ENCODE measurements at regions not wholly inside any gene's neighbourhood (a gene's known extent, or its start where the extent isn't known, plus 50 kb on each side); places are given as distances from the start of the nearest gene placed in this dataset.

- TF ChIP-seq CTCF (conservative IDR thresholded peaks at IDR 0.05 in 1 of 2, IDR thresholded peaks at IDR 0.05 in 1 of 2; ENCODE audit: low read depth in 1 of 2, low read length in 2 of 2) (no peak), EZH2 (IDR thresholded peaks at IDR 0.05; ENCODE audit: low read length, missing control alignments) (no peak)
- H4K20me1 ChIP-seq (ENCODE audit: control insufficient read depth, extremely low read depth, insufficient read depth, low read length), result no peaks in the 10 kb centered on the region
- H2AFZ ChIP-seq (ENCODE audit: low read length), result no peak overlapping the region
- no peak overlapping the region for H3K9ac ChIP-seq (ENCODE audit: insufficient read depth, low read length)
- H3K36me3 ChIP-seq (ENCODE audit: control insufficient read depth, insufficient read depth, low read length), result no peaks in the 10 kb centered on the region
- H3K27me3 ChIP-seq (ENCODE audit: control insufficient read depth, insufficient read depth, low read length), result no peaks in the 10 kb centered on the region
- no peak overlapping the region for H3K27ac ChIP-seq (ENCODE audit: insufficient read depth, low read length)
- no peaks in the 10 kb centered on the region for H3K9me3 ChIP-seq (ENCODE audit: control insufficient read depth, insufficient read depth, low read depth, low read length)
- no peaks in the 10 kb centered on the region for H3K4me1 ChIP-seq (ENCODE audit: control insufficient read depth, extremely low read depth, insufficient read depth, low read length)
- no peaks in the 10 kb centered on the region for H3K79me2 ChIP-seq (ENCODE audit: control insufficient read depth, insufficient read depth, low read length)
- DNase-seq (ENCODE audit: low read depth in 2 of 2), result no peak
- H3K4me2 ChIP-seq (ENCODE audit: extremely low read depth, insufficient read depth, low read length), result no peak overlapping the region
- no peak overlapping the region for H3K4me3 ChIP-seq (replicated peaks in 1 of 4; ENCODE audit: control extremely low read depth in 1 of 4, insufficient read depth in 1 of 4, low read depth in 3 of 4, low read length in 4 of 4)
These were observed 65.8 kb downstream of the BOD1L2 start for GRCh38 chr18:57212678-57213077.

- H3K9ac ChIP-seq (ENCODE audit: insufficient read depth, low read length), result no peak overlapping the region
- H3K27ac ChIP-seq (ENCODE audit: insufficient read depth, low read length), result no peak overlapping the region
- no peak for DNase-seq (ENCODE audit: low read depth in 2 of 2)
- TF ChIP-seq EZH2 (IDR thresholded peaks at IDR 0.05; ENCODE audit: low read length, missing control alignments), result no peak
- no peak for TF ChIP-seq CTCF (conservative IDR thresholded peaks at IDR 0.05 in 1 of 2, IDR thresholded peaks at IDR 0.05 in 1 of 2; ENCODE audit: low read depth in 1 of 2, low read length in 2 of 2)
- H2AFZ ChIP-seq (ENCODE audit: low read length), result no peak overlapping the region
- H4K20me1 ChIP-seq (ENCODE audit: control insufficient read depth, extremely low read depth, insufficient read depth, low read length), result no peaks in the 10 kb centered on the region
- H3K4me3 ChIP-seq (replicated peaks in 1 of 4; ENCODE audit: control extremely low read depth in 1 of 4, insufficient read depth in 1 of 4, low read depth in 3 of 4, low read length in 4 of 4), result no peak overlapping the region
- no peaks in the 10 kb centered on the region for H3K4me1 ChIP-seq (ENCODE audit: control insufficient read depth, extremely low read depth, insufficient read depth, low read length)
- no peaks in the 10 kb centered on the region for H3K36me3 ChIP-seq (ENCODE audit: control insufficient read depth, insufficient read depth, low read length)
- no peaks in the 10 kb centered on the region for H3K27me3 ChIP-seq (ENCODE audit: control insufficient read depth, insufficient read depth, low read length)
- H3K9me3 ChIP-seq (ENCODE audit: control insufficient read depth, insufficient read depth, low read depth, low read length), result no peaks in the 10 kb centered on the region
- H3K79me2 ChIP-seq (ENCODE audit: control insufficient read depth, insufficient read depth, low read length), result no peaks in the 10 kb centered on the region
- H3K4me2 ChIP-seq (ENCODE audit: extremely low read depth, insufficient read depth, low read length), result no peak overlapping the region
These were observed 68.1 kb downstream of the BOD1L2 start for GRCh38 chr18:57214976-57215375.

GRCh38 chr18:57218281-57218680 lies 71.4 kb downstream of the BOD1L2 start:
- Histone ChIP-seq H2AFZ (ENCODE audit: low read length) (no peak overlapping the region), H3K79me2 (ENCODE audit: control insufficient read depth, insufficient read depth, low read length) (no peaks in the 10 kb centered on the region), H3K36me3 (ENCODE audit: control insufficient read depth, insufficient read depth, low read length) (no peaks in the 10 kb centered on the region), H3K27me3 (ENCODE audit: control insufficient read depth, insufficient read depth, low read length) (no peaks in the 10 kb centered on the region), H3K27ac (ENCODE audit: insufficient read depth, low read length) (no peak overlapping the region), H3K9me3 (ENCODE audit: control insufficient read depth, insufficient read depth, low read depth, low read length) (no peaks in the 10 kb centered on the region), H3K4me2 (ENCODE audit: extremely low read depth, insufficient read depth, low read length) (no peak overlapping the region), H4K20me1 (ENCODE audit: control insufficient read depth, extremely low read depth, insufficient read depth, low read length) (no peaks in the 10 kb centered on the region), H3K9ac (ENCODE audit: insufficient read depth, low read length) (no peak overlapping the region), H3K4me1 (ENCODE audit: control insufficient read depth, extremely low read depth, insufficient read depth, low read length) (no peaks in the 10 kb centered on the region), H3K4me3 (replicated peaks in 1 of 4; ENCODE audit: control extremely low read depth in 1 of 4, insufficient read depth in 1 of 4, low read depth in 3 of 4, low read length in 4 of 4) (no peak overlapping the region)
- no peak for DNase-seq (ENCODE audit: low read depth in 2 of 2)
- no peak for TF ChIP-seq CTCF (conservative IDR thresholded peaks at IDR 0.05 in 1 of 2, IDR thresholded peaks at IDR 0.05 in 1 of 2; ENCODE audit: low read depth in 1 of 2, low read length in 2 of 2)
